ENCODE measurements at regions not wholly inside any gene's neighbourhood (a gene's known extent, or its start where the extent isn't known, plus 50 kb on each side); places are given as distances from the start of the nearest gene placed in this dataset.

DNA sequence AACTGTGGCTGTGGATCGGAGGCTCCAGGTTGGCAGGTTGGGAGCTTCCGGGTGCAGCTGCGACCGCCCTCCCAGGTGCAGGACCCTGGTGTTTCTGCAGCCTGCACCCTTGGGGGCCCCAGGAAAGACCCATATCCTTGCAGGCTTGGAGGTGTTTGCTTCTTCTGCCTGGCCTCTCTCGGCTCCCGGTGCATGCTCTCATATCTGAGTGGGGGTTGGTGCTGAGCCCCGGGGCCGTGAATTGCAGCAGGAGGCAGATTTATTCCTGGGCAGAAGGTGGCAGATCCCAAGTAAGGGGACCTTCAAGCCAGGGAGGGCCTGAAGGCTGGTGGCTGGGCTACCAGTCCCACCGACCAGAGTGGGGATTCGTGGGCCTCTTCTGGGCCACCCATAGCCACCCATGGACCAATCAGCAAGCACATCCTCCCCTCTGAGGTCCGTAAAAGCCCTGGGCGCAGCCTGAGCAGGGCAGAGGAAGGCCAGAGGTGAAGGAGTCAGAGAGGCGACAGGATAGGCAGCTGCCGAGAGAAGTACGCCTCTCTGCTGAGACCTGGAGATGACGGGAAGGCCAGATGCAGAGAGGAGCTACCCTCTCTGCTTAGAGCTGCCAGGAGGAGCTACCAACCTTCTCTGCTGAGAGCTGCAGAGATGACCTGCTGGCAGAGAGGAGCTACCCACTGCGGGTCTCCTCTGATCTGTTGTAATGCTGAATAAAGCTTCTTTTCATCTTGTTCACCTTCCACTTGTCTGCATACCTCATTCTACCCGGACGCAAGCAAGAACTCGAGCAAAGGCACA is 1279.0 kb upstream of the LRRTM1 start:
- DNase-seq = no peak

GRCh38 chr2:81576713-81577112 is 1272.2 kb upstream of the LRRTM1 start:
- DNase-seq = no peak

GRCh38 chr2:81551040-81551634 is 1246.6 kb upstream of the LRRTM1 start:
- DNase-seq = no peak

DNA sequence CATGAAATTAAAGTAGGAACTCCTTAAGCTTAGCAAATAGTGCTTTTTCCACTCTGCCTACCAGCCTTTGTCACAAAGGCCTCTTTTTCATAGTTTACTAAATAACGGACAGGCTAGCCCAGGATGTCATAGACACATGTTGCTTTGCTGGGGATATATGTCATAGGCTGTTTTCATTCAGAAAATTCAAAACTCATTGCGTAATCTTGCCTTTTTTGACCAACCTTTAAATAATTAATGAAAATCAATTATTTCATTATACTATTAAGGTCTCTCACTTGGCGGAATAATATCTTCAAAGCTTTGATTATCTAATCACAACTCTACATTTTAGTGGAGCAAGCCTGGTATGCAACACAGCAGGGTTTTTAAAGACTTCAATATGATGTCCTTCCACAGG is 1245.7 kb upstream of the LRRTM1 start:
- DNase-seq = no peak

DNA sequence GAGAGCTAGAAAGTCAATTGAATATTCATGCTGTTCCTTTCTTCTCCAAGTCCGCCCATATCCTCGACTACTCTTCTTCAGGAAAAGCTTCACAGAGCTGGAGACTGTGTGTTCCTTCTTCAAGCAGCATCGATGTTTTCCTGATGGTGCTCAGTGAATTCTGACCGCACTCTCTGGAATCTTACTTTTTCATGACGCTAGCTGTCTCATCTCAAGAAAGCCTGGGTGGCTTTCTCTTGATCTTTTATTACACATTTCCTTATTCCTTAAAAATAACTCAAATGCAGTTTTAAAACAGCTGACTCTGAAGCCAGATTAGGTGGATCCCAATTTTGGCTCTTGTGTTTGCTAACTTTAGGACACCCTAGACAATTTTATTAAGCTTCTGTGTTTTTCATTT is 1245.1 kb upstream of the LRRTM1 start:
- DNase-seq = no peak

DNA sequence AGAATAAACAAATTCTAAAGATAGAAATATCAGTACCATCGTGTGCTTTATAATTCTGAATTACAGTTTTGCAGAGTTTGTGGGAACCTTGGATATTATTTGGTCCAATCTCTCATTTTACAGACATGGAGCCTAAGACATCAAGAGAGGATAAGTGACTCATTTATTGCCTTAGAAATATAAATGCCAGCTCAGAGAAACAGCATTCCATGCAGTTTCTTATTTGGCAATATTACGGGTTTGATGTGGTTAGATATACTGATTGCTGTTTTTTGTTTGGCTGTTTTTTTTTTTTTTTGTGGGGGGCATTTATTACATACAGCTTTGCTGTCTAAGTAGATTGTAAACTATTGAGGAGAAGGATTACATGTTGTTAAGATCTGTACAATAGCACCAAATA is 1241.1 kb upstream of the LRRTM1 start:
- no peak for DNase-seq

DNA sequence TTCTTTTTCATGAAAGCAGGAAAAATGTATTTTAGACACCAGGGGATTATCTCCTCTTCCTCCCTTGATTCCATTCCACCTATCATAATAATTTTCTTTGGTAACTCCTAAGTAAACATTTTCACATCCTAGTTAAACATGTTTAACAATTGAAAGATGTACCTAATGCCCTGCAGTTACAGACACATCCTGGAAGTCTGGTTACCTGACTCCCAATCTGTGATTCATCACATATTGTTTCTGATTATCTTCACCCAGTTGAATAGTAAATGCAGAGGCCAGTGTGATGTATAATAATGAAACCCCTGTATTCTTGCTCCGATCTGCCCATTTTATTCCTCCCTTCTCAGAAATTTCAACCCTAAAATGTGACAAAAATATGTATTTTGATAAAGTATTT is 1237.6 kb upstream of the LRRTM1 start:
- no peak for DNase-seq

DNA sequence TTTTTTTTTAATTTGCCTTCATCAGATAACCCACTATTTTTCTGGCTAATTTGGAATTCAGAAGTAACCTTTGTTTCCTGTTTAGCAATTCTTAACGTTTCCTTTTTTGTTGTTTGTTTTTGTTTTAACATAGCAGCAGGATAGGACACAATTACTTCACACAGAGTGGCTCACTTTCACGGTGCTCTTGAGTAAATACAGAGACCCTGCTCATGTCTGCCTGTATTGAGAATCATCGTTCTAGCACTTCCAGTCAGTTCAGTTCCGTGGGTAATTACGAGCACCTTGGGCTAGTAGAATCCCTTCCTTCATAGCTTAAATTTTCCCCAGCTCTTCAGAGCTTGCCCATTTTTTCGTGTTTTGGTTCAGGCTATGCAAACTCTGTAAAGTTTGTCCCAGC is 1225.4 kb upstream of the LRRTM1 start:
- no peak for DNase-seq

DNA sequence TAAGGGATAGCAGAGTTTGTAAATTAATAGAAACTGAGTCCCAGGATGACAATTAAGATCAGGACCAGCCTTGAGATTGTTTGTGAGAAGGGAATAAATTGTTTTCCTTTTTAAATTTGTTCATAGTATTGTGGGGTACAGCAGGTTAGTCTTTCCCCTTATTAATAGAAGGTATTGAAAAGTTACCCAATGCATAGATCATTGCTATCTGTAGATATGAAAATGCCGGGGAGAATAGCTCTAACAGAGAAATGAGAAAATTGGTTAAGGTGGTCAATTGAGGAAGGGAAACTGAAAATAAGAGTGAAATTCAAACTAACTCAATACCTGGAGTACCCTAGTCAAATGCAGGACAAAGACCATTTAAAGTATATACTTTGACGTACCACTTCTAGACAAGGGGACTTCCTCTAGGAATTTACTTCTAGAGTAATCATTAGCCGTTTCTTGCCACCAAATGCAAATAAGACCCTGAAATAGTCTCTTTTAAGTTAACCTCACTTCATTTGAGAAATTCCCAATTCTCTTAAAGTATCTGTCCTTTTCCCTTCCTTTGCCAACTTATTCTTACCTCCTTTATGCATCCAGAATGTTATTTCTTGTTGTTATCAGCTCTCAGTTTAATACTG is 1224.4 kb upstream of the LRRTM1 start:
- no peak for DNase-seq

DNA sequence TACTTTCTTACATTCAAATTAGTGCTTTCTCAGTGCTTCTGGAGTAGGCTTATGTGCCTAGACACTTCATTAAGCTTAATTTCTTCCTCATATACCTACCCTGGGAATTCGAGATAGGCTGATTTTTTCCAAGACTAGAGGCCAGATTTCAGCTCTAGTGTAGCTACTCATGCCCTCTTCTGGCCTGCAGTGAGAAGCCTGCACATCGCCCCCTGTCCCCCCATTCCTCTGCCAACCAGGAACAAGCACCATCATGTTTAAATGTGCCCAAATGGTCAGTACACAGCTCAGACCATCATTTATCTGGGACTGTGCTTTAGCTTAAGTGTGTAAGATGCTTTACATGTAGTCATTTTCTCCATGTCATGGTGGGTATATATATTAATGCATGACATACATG is 1218.8 kb upstream of the LRRTM1 start:
- DNase-seq = no peak

- DNase-seq = no peak
Observed at GRCh38 chr2:81513328-81513727, 1208.8 kb upstream of the LRRTM1 start.

DNA sequence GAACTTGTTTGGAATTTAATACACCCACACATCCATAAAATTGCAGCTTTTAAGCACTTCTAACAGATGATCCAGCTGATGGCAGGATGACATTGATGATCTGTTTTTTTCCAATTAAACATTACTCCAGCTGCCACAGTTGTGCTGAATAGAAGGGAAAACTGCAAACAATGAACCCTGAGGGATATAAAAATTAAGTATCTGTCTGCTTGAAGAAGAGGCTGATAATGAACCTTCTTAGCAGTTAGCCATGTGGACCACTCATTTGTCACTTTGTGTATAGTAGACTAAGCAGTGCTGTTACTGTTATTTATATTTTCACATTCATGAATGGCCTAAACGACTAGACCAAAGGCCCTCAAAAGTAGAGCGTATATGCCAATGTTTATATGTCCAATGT is 1201.0 kb upstream of the LRRTM1 start:
- DNase-seq = no peak

DNA sequence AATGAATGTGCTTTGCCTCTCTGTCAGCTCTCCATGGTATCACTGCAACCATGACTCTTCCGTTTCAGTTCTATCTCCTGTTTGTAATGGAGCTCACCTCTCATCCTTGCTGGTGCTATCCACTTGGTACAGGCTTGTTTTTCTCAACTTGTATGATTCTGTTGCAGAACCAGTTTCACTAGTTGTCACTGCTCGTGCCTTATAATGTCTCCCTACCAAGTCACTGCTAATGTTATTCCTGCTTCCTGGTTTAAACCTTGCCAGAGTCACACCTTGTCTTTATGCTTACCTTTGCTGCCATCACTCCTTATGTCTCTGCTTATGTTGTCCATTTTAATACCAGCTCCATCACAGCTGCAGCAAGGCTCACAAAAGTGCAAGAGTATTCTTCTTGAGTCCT is 1191.0 kb upstream of the LRRTM1 start:
- DNase-seq = no peak

DNA sequence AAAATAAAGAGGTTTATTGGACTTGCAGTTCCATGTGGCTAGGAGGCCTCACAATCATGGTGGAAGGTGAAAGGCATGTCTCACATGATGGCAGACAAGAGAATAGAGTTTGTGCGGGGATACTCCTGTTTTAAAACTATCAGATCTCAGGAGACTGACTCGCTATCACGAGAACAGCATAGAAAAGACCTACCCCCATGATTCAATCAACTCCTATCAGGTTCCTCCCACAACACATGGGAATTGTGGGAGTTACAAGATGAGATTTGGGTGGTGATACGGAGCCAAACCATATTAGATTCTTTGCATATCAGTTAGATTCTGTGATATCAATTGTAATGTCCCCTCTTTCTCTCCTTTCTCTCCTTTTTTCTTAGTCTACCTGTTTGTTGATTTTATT is 1178.7 kb upstream of the LRRTM1 start:
- DNase-seq = no peak

- DNase-seq = no peak
Observed at GRCh38 chr2:81481994-81482368, 1177.4 kb upstream of the LRRTM1 start.

- DNase-seq = no peak
Observed at GRCh38 chr2:81481242-81481993, 1176.9 kb upstream of the LRRTM1 start.

- DNase-seq = no peak
Observed at GRCh38 chr2:81467096-81467495, 1162.5 kb upstream of the LRRTM1 start.

DNA sequence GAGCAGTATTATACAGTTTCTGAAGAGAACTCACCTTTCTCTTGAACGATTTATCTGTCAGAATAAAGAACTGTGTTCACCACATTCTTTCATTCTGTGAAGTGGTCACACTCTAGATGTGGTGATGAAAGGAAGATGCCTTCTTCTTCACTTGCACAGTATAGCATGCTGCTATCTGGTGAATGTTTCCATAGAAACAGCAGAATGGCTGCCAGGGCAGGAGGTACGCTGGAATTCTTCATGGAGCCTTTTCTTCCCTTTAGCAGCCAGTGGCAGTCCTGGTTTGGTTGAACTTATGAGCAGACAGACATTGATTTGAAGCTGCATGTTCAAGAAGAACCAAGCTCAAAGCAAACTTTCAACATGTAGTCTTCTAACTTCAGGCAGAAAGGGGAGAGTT is 1157.9 kb upstream of the LRRTM1 start:
- DNase-seq = no peak

- no peak for DNase-seq
Observed at GRCh38 chr2:81445176-81445575, 1140.6 kb upstream of the LRRTM1 start.

GRCh38 chr2:81437456-81438000 is 1133.0 kb upstream of the LRRTM1 start:
- no peak for DNase-seq

DNA sequence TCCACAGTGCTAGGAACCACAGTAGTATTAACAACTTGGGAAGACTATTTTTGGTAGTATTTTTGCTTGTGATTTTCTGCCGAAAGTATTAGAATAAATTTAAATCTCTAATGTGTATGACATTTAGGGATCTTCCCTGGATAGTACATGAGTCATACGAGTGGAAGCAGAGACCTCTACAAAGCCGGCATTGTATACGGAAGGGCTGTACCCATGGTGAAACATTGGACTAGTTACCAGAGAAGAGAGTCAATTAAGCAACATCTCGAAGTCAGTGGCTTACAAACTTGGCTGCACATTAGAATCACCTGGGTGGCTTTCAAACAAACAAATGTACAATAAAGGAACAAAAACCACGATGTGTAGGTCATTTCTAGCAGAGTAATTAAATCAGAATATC is 1131.7 kb upstream of the LRRTM1 start:
- DNase-seq = no peak

- DNase-seq = no peak
Observed at GRCh38 chr2:81412681-81413080, 1108.1 kb upstream of the LRRTM1 start.

DNA sequence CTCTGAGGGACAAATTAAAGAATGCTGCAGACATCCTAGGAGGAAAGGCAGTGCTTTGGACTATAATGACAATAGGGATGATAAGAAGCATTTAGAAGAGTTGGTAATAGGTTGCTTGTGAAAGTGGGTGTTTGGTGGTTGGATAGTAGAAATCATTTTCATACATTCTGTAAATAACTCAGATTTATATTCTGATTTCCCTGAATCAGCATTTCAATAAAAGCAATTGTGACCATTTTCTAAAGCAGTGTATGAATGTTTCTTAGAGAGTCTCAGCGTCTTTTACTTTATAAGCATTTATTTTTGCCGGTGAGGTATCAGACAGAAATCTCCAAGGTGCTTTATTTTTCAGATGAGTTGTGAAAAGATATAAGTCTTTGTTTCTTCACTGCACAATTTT is 1099.0 kb upstream of the LRRTM1 start:
- no peak for DNase-seq
